ENCODE measurements at regions not wholly inside any gene's neighbourhood (a gene's known extent, or its start where the extent isn't known, plus 50 kb on each side); places are given as distances from the start of the nearest gene placed in this dataset.

GRCh38 chr1:18539171-18539570 is 58.4 kb downstream of the KLHDC7A start:
- TF ChIP-seq POLR2A (IDR thresholded peaks at IDR 0.05; ENCODE audit: low read length), result no peak
- TF ChIP-seq, protein P1, sequence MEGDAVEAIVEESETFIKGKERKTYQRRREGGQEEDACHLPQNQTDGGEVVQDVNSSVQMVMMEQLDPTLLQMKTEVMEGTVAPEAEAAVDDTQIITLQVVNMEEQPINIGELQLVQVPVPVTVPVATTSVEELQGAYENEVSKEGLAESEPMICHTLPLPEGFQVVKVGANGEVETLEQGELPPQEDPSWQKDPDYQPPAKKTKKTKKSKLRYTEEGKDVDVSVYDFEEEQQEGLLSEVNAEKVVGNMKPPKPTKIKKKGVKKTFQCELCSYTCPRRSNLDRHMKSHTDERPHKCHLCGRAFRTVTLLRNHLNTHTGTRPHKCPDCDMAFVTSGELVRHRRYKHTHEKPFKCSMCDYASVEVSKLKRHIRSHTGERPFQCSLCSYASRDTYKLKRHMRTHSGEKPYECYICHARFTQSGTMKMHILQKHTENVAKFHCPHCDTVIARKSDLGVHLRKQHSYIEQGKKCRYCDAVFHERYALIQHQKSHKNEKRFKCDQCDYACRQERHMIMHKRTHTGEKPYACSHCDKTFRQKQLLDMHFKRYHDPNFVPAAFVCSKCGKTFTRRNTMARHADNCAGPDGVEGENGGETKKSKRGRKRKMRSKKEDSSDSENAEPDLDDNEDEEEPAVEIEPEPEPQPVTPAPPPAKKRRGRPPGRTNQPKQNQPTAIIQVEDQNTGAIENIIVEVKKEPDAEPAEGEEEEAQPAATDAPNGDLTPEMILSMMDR (IDR thresholded peaks at IDR 0.05), result no peak
- TF ChIP-seq, protein P2, sequence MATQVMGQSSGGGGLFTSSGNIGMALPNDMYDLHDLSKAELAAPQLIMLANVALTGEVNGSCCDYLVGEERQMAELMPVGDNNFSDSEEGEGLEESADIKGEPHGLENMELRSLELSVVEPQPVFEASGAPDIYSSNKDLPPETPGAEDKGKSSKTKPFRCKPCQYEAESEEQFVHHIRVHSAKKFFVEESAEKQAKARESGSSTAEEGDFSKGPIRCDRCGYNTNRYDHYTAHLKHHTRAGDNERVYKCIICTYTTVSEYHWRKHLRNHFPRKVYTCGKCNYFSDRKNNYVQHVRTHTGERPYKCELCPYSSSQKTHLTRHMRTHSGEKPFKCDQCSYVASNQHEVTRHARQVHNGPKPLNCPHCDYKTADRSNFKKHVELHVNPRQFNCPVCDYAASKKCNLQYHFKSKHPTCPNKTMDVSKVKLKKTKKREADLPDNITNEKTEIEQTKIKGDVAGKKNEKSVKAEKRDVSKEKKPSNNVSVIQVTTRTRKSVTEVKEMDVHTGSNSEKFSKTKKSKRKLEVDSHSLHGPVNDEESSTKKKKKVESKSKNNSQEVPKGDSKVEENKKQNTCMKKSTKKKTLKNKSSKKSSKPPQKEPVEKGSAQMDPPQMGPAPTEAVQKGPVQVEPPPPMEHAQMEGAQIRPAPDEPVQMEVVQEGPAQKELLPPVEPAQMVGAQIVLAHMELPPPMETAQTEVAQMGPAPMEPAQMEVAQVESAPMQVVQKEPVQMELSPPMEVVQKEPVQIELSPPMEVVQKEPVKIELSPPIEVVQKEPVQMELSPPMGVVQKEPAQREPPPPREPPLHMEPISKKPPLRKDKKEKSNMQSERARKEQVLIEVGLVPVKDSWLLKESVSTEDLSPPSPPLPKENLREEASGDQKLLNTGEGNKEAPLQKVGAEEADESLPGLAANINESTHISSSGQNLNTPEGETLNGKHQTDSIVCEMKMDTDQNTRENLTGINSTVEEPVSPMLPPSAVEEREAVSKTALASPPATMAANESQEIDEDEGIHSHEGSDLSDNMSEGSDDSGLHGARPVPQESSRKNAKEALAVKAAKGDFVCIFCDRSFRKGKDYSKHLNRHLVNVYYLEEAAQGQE (IDR thresholded peaks at IDR 0.05), result no peak

Measured in A549 (cell line).